Osteocyte (in vitro differentiated cells): ENCODE measurements at regions not wholly inside any gene's neighbourhood (a gene's known extent, or its start where the extent isn't known, plus 50 kb on each side); places are given as distances from the start of the nearest gene placed in this dataset.

Source experiments
- DNase-seq: peaks from one replicate; pipeline ENCODE4 v3.0.0; 2021; ENCODE audit warnings: mixed read lengths; ENCODE audit not compliant: unreplicated experiment; ENCODE audit errors: extremely low spot score
- H3K27ac Mint-ChIP-seq: one replicate; pipeline ENCODE4 v1.8.0; 2021; ENCODE audit warnings: mild to moderate bottlenecking, mixed read lengths; ENCODE audit not compliant: unreplicated experiment
- H3K27me3 Mint-ChIP-seq: one replicate; pipeline ENCODE4 v1.8.0; 2021; ENCODE audit warnings: mixed read lengths; ENCODE audit not compliant: unreplicated experiment
- H3K36me3 Mint-ChIP-seq: one replicate; pipeline ENCODE4 v1.8.0; 2021; ENCODE audit warnings: mixed read lengths; ENCODE audit not compliant: unreplicated experiment
- H3K4me1 Mint-ChIP-seq: one replicate; pipeline ENCODE4 v1.8.0; 2021; ENCODE audit warnings: mixed read lengths; ENCODE audit not compliant: unreplicated experiment
- H3K4me3 Mint-ChIP-seq: one replicate; pipeline ENCODE4 v1.8.0; 2021; ENCODE audit warnings: mild to moderate bottlenecking, moderate library complexity, mixed read lengths; ENCODE audit not compliant: unreplicated experiment
- H3K9me3 Mint-ChIP-seq: one replicate; pipeline ENCODE4 v1.8.0; 2021; ENCODE audit warnings: mixed read lengths; ENCODE audit not compliant: unreplicated experiment
- CTCF ChIP-seq: fragments of 200-600 bp; sonication (generic); IDR thresholded peaks from 2 replicates; pipeline ENCODE4 v1.5.0; 2021; ENCODE audit warnings: antibody characterized with exemption, mild to moderate bottlenecking, moderate library complexity

- no peaks in the 10 kb centered on the region for H3K36me3 Mint-ChIP-seq
- H3K27ac Mint-ChIP-seq: no peak overlapping the region
Observed at GRCh38 chr19:29111576-29111975, 101.4 kb downstream of the UQCRFS1 start.

DNA sequence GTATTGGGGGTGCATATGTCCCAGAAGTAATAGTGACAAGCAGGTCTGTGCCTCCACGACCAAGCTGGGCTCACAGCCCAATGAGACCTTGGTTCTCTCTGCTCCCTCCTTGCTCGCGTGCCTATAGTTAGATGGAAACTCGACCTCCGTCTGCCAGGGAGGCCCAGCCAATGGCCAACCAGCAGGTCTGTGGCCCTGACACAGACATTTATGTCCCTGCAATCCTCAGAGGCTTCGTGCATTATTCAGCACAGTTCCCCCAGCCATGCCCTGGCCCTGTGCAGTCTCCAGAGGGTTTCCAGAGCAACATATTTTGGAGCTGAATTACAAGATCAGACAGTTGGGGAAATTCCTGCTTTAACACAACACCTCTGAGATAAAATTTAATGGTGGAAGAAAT, 105.1 kb downstream of the UQCRFS1 start:
- H3K36me3 Mint-ChIP-seq: no peaks in the 10 kb centered on the region
- H3K4me1 Mint-ChIP-seq: no peaks in the 10 kb centered on the region
- no peaks in the 10 kb centered on the region for H3K27me3 Mint-ChIP-seq
- DNase-seq: no peak
- no peak for TF ChIP-seq CTCF
- no peak overlapping the region for H3K27ac Mint-ChIP-seq
- H3K4me3 Mint-ChIP-seq: no peak overlapping the region
- peaks cover 6% of the 10 kb centered on the region for H3K9me3 Mint-ChIP-seq

More at GRCh38 chr19:29111576-29111975, 101.4 kb downstream of the UQCRFS1 start:
- Mint-ChIP-seq H3K9me3 (no peaks in the 10 kb centered on the region), H3K27me3 (no peaks in the 10 kb centered on the region), H3K4me3 (no peak overlapping the region), H3K4me1 (no peaks in the 10 kb centered on the region)
- TF ChIP-seq CTCF: no peak
- DNase-seq: no peak

- no peak overlapping the region for H3K4me3 Mint-ChIP-seq
- no peak for TF ChIP-seq CTCF
- H3K36me3 Mint-ChIP-seq: no peaks in the 10 kb centered on the region
- H3K27me3 Mint-ChIP-seq: no peaks in the 10 kb centered on the region
- H3K27ac Mint-ChIP-seq: no peak overlapping the region
- H3K4me1 Mint-ChIP-seq: no peaks in the 10 kb centered on the region
- DNase-seq: no peak
- peaks cover 6% of the 10 kb centered on the region for H3K9me3 Mint-ChIP-seq
Observed at GRCh38 chr19:29106346-29106885, 106.5 kb downstream of the UQCRFS1 start.

DNA sequence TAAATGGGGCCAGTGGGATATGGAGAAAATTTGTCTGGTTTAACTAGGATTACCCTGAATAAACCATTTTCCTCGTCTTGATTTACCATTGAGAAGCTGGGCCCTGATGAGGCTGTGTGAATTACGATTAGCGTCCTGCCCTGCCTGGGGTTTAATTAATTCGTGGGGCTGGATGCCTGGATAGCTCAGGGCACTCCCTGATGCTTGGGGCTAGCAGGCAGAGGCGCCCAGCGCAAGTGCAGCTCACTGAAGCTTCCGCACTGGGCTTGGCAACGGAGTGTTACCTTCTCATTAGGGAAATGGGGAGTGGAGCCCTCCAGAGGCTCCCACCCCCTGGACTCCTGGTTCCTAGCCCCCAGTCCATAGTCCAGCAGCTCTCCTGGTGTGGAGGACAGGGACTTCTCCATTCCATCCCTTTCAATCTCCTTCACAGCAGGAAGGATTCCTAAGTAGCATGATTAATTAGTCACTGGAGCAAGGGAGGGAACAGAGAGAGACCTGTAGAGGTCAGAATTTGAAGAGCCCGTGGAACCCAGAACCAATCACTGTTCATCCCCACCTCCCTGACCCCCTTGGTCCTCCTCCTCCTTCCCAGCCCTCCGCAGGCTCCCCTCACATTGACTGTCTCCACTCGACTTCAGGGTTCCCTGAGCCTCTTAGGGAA, 107.2 kb downstream of the UQCRFS1 start:
- Mint-ChIP-seq H3K27me3 (no peaks in the 10 kb centered on the region), H3K4me1 (no peaks in the 10 kb centered on the region), H3K4me3 (no peak overlapping the region), H3K36me3 (no peaks in the 10 kb centered on the region), H3K9me3 (peaks cover 6% of the 10 kb centered on the region), H3K27ac (no peak overlapping the region)
- DNase-seq: no peak
- TF ChIP-seq CTCF: no peak

- H3K36me3 Mint-ChIP-seq: no peaks in the 10 kb centered on the region
- TF ChIP-seq CTCF: no peak
- H3K4me1 Mint-ChIP-seq: no peaks in the 10 kb centered on the region
- no peak overlapping the region for H3K4me3 Mint-ChIP-seq
- peaks cover 15% of the 10 kb centered on the region for H3K9me3 Mint-ChIP-seq
- H3K27ac Mint-ChIP-seq: no peak overlapping the region
- no peaks in the 10 kb centered on the region for H3K27me3 Mint-ChIP-seq
- no peak for DNase-seq
Observed at GRCh38 chr19:29104605-29105241, 108.2 kb downstream of the UQCRFS1 start.
